Activated CD8-positive, alpha-beta T cell treated with anti-CD3 and anti-CD28 coated beads for 36 hours (primary cell): ENCODE measurements at regions not wholly inside any gene's neighbourhood (a gene's known extent, or its start where the extent isn't known, plus 50 kb on each side); places are given as distances from the start of the nearest gene placed in this dataset.

ENCODE experiments used
- ATAC-seq: fragments of 200-7000 bp; cut with Tn5 transposase; one replicate; pipeline ENCODE4 v1.10.0; 2021; ENCODE audit warnings: mild to moderate bottlenecking, moderate library complexity
- CTCF ChIA-PET: fragments of 350-600 bp; sonication (Branson Sonifier 250); formaldehyde crosslinking; loops from one replicate; lab custom pipeline; 2021; ENCODE audit warnings: antibody characterized with exemption; lab: Charles Lee
- POLR2A ChIA-PET: fragments of 350-600 bp; sonication (Branson Sonifier 250); formaldehyde crosslinking; loops from one replicate; lab custom pipeline; 2021; ENCODE audit warnings: antibody characterized with exemption; lab: Charles Lee
- DNase-seq: peaks from one replicate; pipeline ENCODE4 v3.0.0-alpha.2; 2020
- H3K27ac Mint-ChIP-seq: one replicate; pipeline ENCODE4 v1.8.0; 2021; ENCODE audit warnings: mild to moderate bottlenecking, mixed read lengths
- H3K27me3 Mint-ChIP-seq: one replicate; pipeline ENCODE4 v1.8.0; 2021; ENCODE audit warnings: mixed read lengths
- H3K36me3 Mint-ChIP-seq: one replicate; pipeline ENCODE4 v1.8.0; 2021; ENCODE audit warnings: low read depth, mixed read lengths
- H3K4me1 Mint-ChIP-seq: one replicate; pipeline ENCODE4 v1.8.0; 2021; ENCODE audit warnings: low read depth, mixed read lengths
- H3K4me3 Mint-ChIP-seq: one replicate; pipeline ENCODE4 v1.8.0; 2021; ENCODE audit warnings: mild to moderate bottlenecking, moderate library complexity, mixed read lengths
- H3K9me3 Mint-ChIP-seq: one replicate; pipeline ENCODE4 v1.8.0; 2021; ENCODE audit warnings: mixed read lengths
- CTCF ChIP-seq: fragments of 200-600 bp; IDR thresholded peaks from one replicate; pipeline ENCODE4 v1.8.0; 2022; ENCODE audit warnings: antibody characterized with exemption, mild to moderate bottlenecking
- intact Hi-C: fragments of 100-400 bp; cut with micrococcal nuclease; formaldehyde crosslinking; loops from one replicate; pipeline ENCODE4 v1.10.0; 2022

GRCh38 chr4:18850867-18851266 is 829.3 kb upstream of the LCORL start:
- CTCF ChIA-PET = interaction anchor here (0.8 to 1.0 kb wide), 2 partner anchors 12 to 25 kb away, joined by 3 read pairs; no protein-coding TSS in a partner anchor
- no peak for TF ChIP-seq CTCF
- DNase-seq (no peak), ATAC-seq (no peak)
- Mint-ChIP-seq H3K27me3 (no peaks in the 10 kb centered on the region), H3K4me1 (no peaks in the 10 kb centered on the region), H3K9me3 (peaks cover 7% of the 10 kb centered on the region), H3K4me3 (no peak overlapping the region), H3K36me3 (no peaks in the 10 kb centered on the region), H3K27ac (no peak overlapping the region)
- POLR2A ChIA-PET = interaction anchor here (0.6 kb wide), 1 partner anchor 653 kb away, joined by 3 read pairs; no protein-coding TSS in a partner anchor
- intact Hi-C loops = no loop called here

GRCh38 chr4:18847249-18847890 is 825.8 kb upstream of the LCORL start:
- no peaks in the 10 kb centered on the region for H3K4me1 Mint-ChIP-seq
- no peak overlapping the region for H3K4me3 Mint-ChIP-seq
- peaks cover 12% of the 10 kb centered on the region for H3K9me3 Mint-ChIP-seq
- TF ChIP-seq CTCF = no peak
- POLR2A ChIA-PET = no interaction called here
- CTCF ChIA-PET = no interaction called here
- H3K36me3 Mint-ChIP-seq = no peaks in the 10 kb centered on the region
- DNase-seq (no peak), ATAC-seq (no peak)
- intact Hi-C loops = no loop called here
- no peak overlapping the region for H3K27ac Mint-ChIP-seq
- no peaks in the 10 kb centered on the region for H3K27me3 Mint-ChIP-seq

- ATAC-seq (no peak), DNase-seq (no peak)
- ChIA-PET POLR2A (no interaction called here), CTCF (no interaction called here)
- intact Hi-C loops = no loop called here
- TF ChIP-seq CTCF = no peak
- H3K4me1 Mint-ChIP-seq = no peaks in the 10 kb centered on the region
- H3K27me3 Mint-ChIP-seq = no peaks in the 10 kb centered on the region
- H3K9me3 Mint-ChIP-seq = peaks cover 12% of the 10 kb centered on the region
- H3K36me3 Mint-ChIP-seq = no peaks in the 10 kb centered on the region
- H3K27ac Mint-ChIP-seq = no peak overlapping the region
- no peak overlapping the region for H3K4me3 Mint-ChIP-seq
Measured at GRCh38 chr4:18846313-18846712, 824.8 kb upstream of the LCORL start.

DNA sequence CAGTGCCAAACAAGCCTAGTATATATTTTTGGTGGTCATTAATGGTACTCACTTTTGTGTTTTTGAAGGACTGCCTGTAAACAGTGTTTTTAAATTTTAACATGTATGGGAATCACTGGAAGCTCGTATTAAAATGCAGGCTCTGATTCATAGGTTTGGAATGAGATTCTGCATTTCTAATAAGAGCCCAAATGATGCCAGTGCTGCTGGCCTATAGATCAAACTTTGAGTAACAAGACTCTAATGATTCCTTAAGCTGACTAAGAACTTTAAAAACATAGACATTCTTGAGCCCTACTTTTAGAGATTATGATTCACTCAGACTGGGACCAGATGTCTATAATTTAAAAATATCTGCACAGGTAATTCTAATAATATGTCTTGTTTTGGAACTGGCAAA is 823.2 kb upstream of the LCORL start:
- intact Hi-C loops = no loop called here
- CTCF ChIA-PET = no interaction called here

More for the DNA sequence above, 823.2 kb upstream of the LCORL start:
- H3K27me3 Mint-ChIP-seq = no peaks in the 10 kb centered on the region
- H3K9me3 Mint-ChIP-seq = peaks cover 12% of the 10 kb centered on the region
- ATAC-seq (no peak), DNase-seq (no peak)
- no peak overlapping the region for H3K27ac Mint-ChIP-seq
- H3K4me3 Mint-ChIP-seq = no peak overlapping the region
- no peak for TF ChIP-seq CTCF
- no peaks in the 10 kb centered on the region for H3K4me1 Mint-ChIP-seq
- H3K36me3 Mint-ChIP-seq = no peaks in the 10 kb centered on the region
- POLR2A ChIA-PET = no interaction called here
